HL-60 (cell line): ENCODE measurements at regions not wholly inside any gene's neighbourhood (a gene's known extent, or its start where the extent isn't known, plus 50 kb on each side); places are given as distances from the start of the nearest gene placed in this dataset.

Experiments
- DNase-seq, 2 experiments: peaks; one replicate each; pipeline ENCODE4 v3.0.0-alpha.2; 2010 to 2020; ENCODE audit warnings: low read depth in 1 of 2, low spot score in 1 of 2
- H3K27ac ChIP-seq: fragments of 250-450 bp; sonication (Bioruptor Pico); replicated peaks from 2 replicates; pipeline ENCODE4 v1.5.1; 2020; ENCODE audit warnings: mild to moderate bottlenecking, moderate library complexity
- H3K27me3 ChIP-seq: fragments of 250-450 bp; sonication (Bioruptor Pico); 2 replicates; pipeline ENCODE4 v1.5.1; 2021; ENCODE audit warnings: mild to moderate bottlenecking, moderate library complexity; ENCODE audit not compliant: insufficient read depth, poor library complexity, severe bottlenecking
- H3K4me3 ChIP-seq: replicated peaks from 2 replicates; pipeline ENCODE4 v1.5.1; 2011; ENCODE audit warnings: mild to moderate bottlenecking, control low read depth, low read length; ENCODE audit not compliant: insufficient read depth
- GABPA ChIP-seq: IDR thresholded peaks from 2 replicates; pipeline ENCODE4 v1.6.1; 2012; ENCODE audit warnings: low read depth
- POLR2AphosphoS5 ChIP-seq: IDR thresholded peaks from 2 replicates; pipeline ENCODE4 v1.6.1; 2012; ENCODE audit warnings: low read depth
- REST ChIP-seq: IDR thresholded peaks from 2 replicates; pipeline ENCODE4 v1.6.1; 2012; ENCODE audit warnings: low read depth; ENCODE audit not compliant: insufficient replicate concordance
- SPI1 ChIP-seq: IDR thresholded peaks from 2 replicates; pipeline ENCODE4 v1.6.1; 2012; ENCODE audit warnings: low read depth, mild to moderate bottlenecking, borderline replicate concordance
- TF ChIP-seq, protein P1 (sequence below): IDR thresholded peaks from one replicate; pipeline ENCODE4 v1.5.1; 2011; ENCODE audit warnings: low read length, control low read depth, inconsistent platforms; ENCODE audit not compliant: insufficient read depth

DNA sequence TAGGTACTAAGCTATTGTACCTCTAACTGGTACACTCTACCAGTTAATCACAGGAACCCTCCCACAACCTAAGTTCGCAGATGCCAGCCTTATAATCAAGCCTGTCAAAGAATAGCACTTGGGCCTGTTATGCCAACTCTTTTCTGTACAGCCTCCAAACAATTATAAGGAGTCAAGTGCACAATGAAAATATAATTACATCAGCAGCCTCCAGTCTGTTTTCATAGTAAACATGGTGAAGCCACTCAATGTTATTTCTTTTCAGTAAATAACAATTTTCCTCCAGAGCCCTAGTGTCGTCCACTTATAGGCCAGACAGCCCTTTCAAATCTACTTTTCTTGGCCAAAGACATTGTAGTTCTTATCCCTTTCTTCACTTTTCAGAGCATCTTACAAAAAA, 82.7 kb upstream of the CARMIL1 start:
- DNase-seq, result no peak
- Histone ChIP-seq H3K27me3 (peaks cover 2% of the 10 kb centered on the region), H3K4me3 (no peak overlapping the region), H3K27ac (no peak overlapping the region)
- TF ChIP-seq POLR2AphosphoS5 (no peak), SPI1 (no peak), GABPA (no peak), REST (no peak)
- TF ChIP-seq, protein P1, sequence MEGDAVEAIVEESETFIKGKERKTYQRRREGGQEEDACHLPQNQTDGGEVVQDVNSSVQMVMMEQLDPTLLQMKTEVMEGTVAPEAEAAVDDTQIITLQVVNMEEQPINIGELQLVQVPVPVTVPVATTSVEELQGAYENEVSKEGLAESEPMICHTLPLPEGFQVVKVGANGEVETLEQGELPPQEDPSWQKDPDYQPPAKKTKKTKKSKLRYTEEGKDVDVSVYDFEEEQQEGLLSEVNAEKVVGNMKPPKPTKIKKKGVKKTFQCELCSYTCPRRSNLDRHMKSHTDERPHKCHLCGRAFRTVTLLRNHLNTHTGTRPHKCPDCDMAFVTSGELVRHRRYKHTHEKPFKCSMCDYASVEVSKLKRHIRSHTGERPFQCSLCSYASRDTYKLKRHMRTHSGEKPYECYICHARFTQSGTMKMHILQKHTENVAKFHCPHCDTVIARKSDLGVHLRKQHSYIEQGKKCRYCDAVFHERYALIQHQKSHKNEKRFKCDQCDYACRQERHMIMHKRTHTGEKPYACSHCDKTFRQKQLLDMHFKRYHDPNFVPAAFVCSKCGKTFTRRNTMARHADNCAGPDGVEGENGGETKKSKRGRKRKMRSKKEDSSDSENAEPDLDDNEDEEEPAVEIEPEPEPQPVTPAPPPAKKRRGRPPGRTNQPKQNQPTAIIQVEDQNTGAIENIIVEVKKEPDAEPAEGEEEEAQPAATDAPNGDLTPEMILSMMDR, result no peak

DNA sequence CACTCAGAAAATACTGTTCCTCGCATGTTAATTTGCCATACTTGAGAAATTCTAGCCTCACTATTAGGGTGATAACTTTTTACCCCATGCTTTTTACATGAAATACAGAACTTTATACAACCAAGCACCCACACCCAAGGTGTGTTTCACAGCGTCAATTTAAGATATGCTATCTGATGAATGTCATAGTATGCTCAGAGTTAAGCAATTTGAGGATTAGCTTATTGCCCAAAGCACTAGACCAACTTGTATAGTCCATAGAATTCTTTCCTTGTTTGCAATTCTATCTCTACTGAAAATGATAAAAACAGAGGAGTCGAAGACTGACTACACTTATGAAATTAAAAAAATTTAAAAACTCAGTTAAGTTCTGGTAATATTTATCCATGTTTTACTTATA, 82.1 kb upstream of the CARMIL1 start:
- no peak for DNase-seq
- TF ChIP-seq REST (no peak), SPI1 (no peak), POLR2AphosphoS5 (no peak), GABPA (no peak)
- TF ChIP-seq, protein P1, result no peak
- Histone ChIP-seq H3K27me3 (peaks cover 2% of the 10 kb centered on the region), H3K27ac (no peak overlapping the region), H3K4me3 (no peak overlapping the region)

- no peak overlapping the region for H3K27ac ChIP-seq
- H3K27me3 ChIP-seq, result peaks cover 2% of the 10 kb centered on the region
- TF ChIP-seq POLR2AphosphoS5, result no peak
- TF ChIP-seq GABPA, result no peak
- no peak for TF ChIP-seq SPI1
- TF ChIP-seq REST, result no peak
- TF ChIP-seq, protein P1, result no peak
- no peak overlapping the region for H3K4me3 ChIP-seq
- DNase-seq, result no peak
Observed at GRCh38 chr6:25199544-25199943, 79.6 kb upstream of the CARMIL1 start.
